ENCODE measurements at regions not wholly inside any gene's neighbourhood (a gene's known extent, or its start where the extent isn't known, plus 50 kb on each side); places are given as distances from the start of the nearest gene placed in this dataset.

GRCh38 chr1:199474738-199475137, 552.8 kb upstream of the NR5A2 start:
- no peak overlapping the region for H3K9ac ChIP-seq (ENCODE audit: low read length)
- H2BK120ac ChIP-seq (ENCODE audit: insufficient read depth, low read length, poor library complexity) = no peak overlapping the region
- no peak overlapping the region for H4K12ac ChIP-seq (ENCODE audit: low read depth, low read length)
- no peak for DNase-seq
- no peak overlapping the region for H3K23ac ChIP-seq (ENCODE audit: low read length)
- no peaks in the 10 kb centered on the region for H3K79me2 ChIP-seq (ENCODE audit: control insufficient read depth, insufficient read depth, low read length, poor library complexity)
- no peak overlapping the region for H4K91ac ChIP-seq (ENCODE audit: low read depth, low read length)
- no peak overlapping the region for H4K8ac ChIP-seq (ENCODE audit: low read depth, low read length)
- no peak overlapping the region for H2BK12ac ChIP-seq (ENCODE audit: low read length)
- no peaks in the 10 kb centered on the region for H3K9me3 ChIP-seq (ENCODE audit: insufficient read depth, low read depth, low read length)
- H3K36me3 ChIP-seq (ENCODE audit: control insufficient read depth in 1 of 2, insufficient read depth in 2 of 2, low read length in 2 of 2) = no peaks in the 10 kb centered on the region
- H2AFZ ChIP-seq (ENCODE audit: insufficient read depth, low read length, poor library complexity) = no peak overlapping the region
- H3K27me3 ChIP-seq (ENCODE audit: insufficient read depth, low read length) = no peaks in the 10 kb centered on the region
- H3K14ac ChIP-seq (ENCODE audit: low read length) = no peak overlapping the region
- H3K27ac ChIP-seq (ENCODE audit: low read depth, low read length) = no peak overlapping the region
- no peaks in the 10 kb centered on the region for H3K79me1 ChIP-seq (ENCODE audit: low read length)
- no peak overlapping the region for H3K4me2 ChIP-seq (ENCODE audit: low read length)
- no peak overlapping the region for H2AK5ac ChIP-seq (ENCODE audit: low read length)
- H3K4ac ChIP-seq (ENCODE audit: low read depth, low read length) = no peak overlapping the region
- no peak overlapping the region for H3K18ac ChIP-seq (ENCODE audit: low read length)
- no CpG with 5 or more reads among the region's 2 CpGs for WGBS (ENCODE audit: extremely low coverage, insufficient coverage, insufficient read length)
- H3K4me3 ChIP-seq (ENCODE audit: low read depth, low read length) = no peak overlapping the region
- H3K4me1 ChIP-seq (ENCODE audit: control insufficient read depth in 1 of 2, insufficient read depth in 2 of 2, low read length in 2 of 2) = no peaks in the 10 kb centered on the region
- no peak overlapping the region for H2BK5ac ChIP-seq (ENCODE audit: low read depth, low read length, poor library complexity)

- Histone ChIP-seq H4K12ac (ENCODE audit: low read depth, low read length) (no peak overlapping the region), H4K8ac (ENCODE audit: low read depth, low read length) (no peak overlapping the region), H2AFZ (ENCODE audit: insufficient read depth, low read length, poor library complexity) (no peak overlapping the region), H3K4me1 (ENCODE audit: control insufficient read depth in 1 of 2, insufficient read depth in 2 of 2, low read length in 2 of 2) (no peaks in the 10 kb centered on the region), H2BK120ac (ENCODE audit: insufficient read depth, low read length, poor library complexity) (no peak overlapping the region), H3K23ac (ENCODE audit: low read length) (no peak overlapping the region), H3K14ac (ENCODE audit: low read length) (no peak overlapping the region), H3K18ac (ENCODE audit: low read length) (no peak overlapping the region), H4K91ac (ENCODE audit: low read depth, low read length) (no peak overlapping the region), H3K4ac (ENCODE audit: low read depth, low read length) (no peak overlapping the region), H3K4me3 (ENCODE audit: low read depth, low read length) (no peak overlapping the region), H3K4me2 (ENCODE audit: low read length) (no peak overlapping the region), H3K27ac (ENCODE audit: low read depth, low read length) (no peak overlapping the region), H3K36me3 (ENCODE audit: control insufficient read depth in 1 of 2, insufficient read depth in 2 of 2, low read length in 2 of 2) (no peaks in the 10 kb centered on the region), H3K79me1 (ENCODE audit: low read length) (no peaks in the 10 kb centered on the region), H2AK5ac (ENCODE audit: low read length) (no peak overlapping the region), H3K27me3 (ENCODE audit: insufficient read depth, low read length) (no peaks in the 10 kb centered on the region), H3K9ac (ENCODE audit: low read length) (no peak overlapping the region), H3K9me3 (ENCODE audit: insufficient read depth, low read depth, low read length) (no peaks in the 10 kb centered on the region), H3K79me2 (ENCODE audit: control insufficient read depth, insufficient read depth, low read length, poor library complexity) (no peaks in the 10 kb centered on the region), H2BK5ac (ENCODE audit: low read depth, low read length, poor library complexity) (no peak overlapping the region), H2BK12ac (ENCODE audit: low read length) (no peak overlapping the region)
- no CpG with 5 or more reads among the region's 4 CpGs for WGBS (ENCODE audit: extremely low coverage, insufficient coverage, insufficient read length)
- no peak for DNase-seq
These were observed 545.1 kb upstream of the NR5A2 start for GRCh38 chr1:199482426-199482825.

GRCh38 chr1:199489594-199489993, 537.9 kb upstream of the NR5A2 start:
- no CpG with 5 or more reads among the region's 3 CpGs for WGBS (ENCODE audit: extremely low coverage, insufficient coverage, insufficient read length)
- DNase-seq = no peak
- no peak overlapping the region for H2BK12ac ChIP-seq (ENCODE audit: low read length)

GRCh38 chr1:199490769-199491527, 536.6 kb upstream of the NR5A2 start:
- H3K79me1 ChIP-seq (ENCODE audit: low read length) = no peaks in the 10 kb centered on the region
- no peak overlapping the region for H3K27ac ChIP-seq (ENCODE audit: low read depth, low read length)
- no peaks in the 10 kb centered on the region for H3K27me3 ChIP-seq (ENCODE audit: insufficient read depth, low read length)
- no peak overlapping the region for H4K91ac ChIP-seq (ENCODE audit: low read depth, low read length)
- no peaks in the 10 kb centered on the region for H3K36me3 ChIP-seq (ENCODE audit: control insufficient read depth in 1 of 2, insufficient read depth in 2 of 2, low read length in 2 of 2)
- H3K4me3 ChIP-seq (ENCODE audit: low read depth, low read length) = no peak overlapping the region
- H3K9me3 ChIP-seq (ENCODE audit: insufficient read depth, low read depth, low read length) = no peaks in the 10 kb centered on the region
- H3K4me2 ChIP-seq (ENCODE audit: low read length) = no peak overlapping the region
- H2BK12ac ChIP-seq (ENCODE audit: low read length) = no peak overlapping the region
- H2AFZ ChIP-seq (ENCODE audit: insufficient read depth, low read length, poor library complexity) = no peak overlapping the region
- no peak overlapping the region for H2BK120ac ChIP-seq (ENCODE audit: insufficient read depth, low read length, poor library complexity)
- H3K4me1 ChIP-seq (ENCODE audit: control insufficient read depth in 1 of 2, insufficient read depth in 2 of 2, low read length in 2 of 2) = no peaks in the 10 kb centered on the region
- no peak overlapping the region for H3K14ac ChIP-seq (ENCODE audit: low read length)
- H4K8ac ChIP-seq (ENCODE audit: low read depth, low read length) = no peak overlapping the region
- H4K12ac ChIP-seq (ENCODE audit: low read depth, low read length) = no peak overlapping the region
- no peak overlapping the region for H3K4ac ChIP-seq (ENCODE audit: low read depth, low read length)
- no peak for DNase-seq
- H2BK5ac ChIP-seq (ENCODE audit: low read depth, low read length, poor library complexity) = no peak overlapping the region
- no peaks in the 10 kb centered on the region for H3K79me2 ChIP-seq (ENCODE audit: control insufficient read depth, insufficient read depth, low read length, poor library complexity)
- no peak overlapping the region for H3K23ac ChIP-seq (ENCODE audit: low read length)
- no peak overlapping the region for H2AK5ac ChIP-seq (ENCODE audit: low read length)
- H3K18ac ChIP-seq (ENCODE audit: low read length) = no peak overlapping the region
- no CpG with 5 or more reads among the region's 2 CpGs for WGBS (ENCODE audit: extremely low coverage, insufficient coverage, insufficient read length)
- H3K9ac ChIP-seq (ENCODE audit: low read length) = no peak overlapping the region

More at GRCh38 chr1:199489594-199489993, 537.9 kb upstream of the NR5A2 start:
- Histone ChIP-seq H4K91ac (ENCODE audit: low read depth, low read length) (no peak overlapping the region), H2BK5ac (ENCODE audit: low read depth, low read length, poor library complexity) (no peak overlapping the region), H3K79me2 (ENCODE audit: control insufficient read depth, insufficient read depth, low read length, poor library complexity) (no peaks in the 10 kb centered on the region), H3K27me3 (ENCODE audit: insufficient read depth, low read length) (no peaks in the 10 kb centered on the region), H3K18ac (ENCODE audit: low read length) (no peak overlapping the region), H2AK5ac (ENCODE audit: low read length) (no peak overlapping the region), H3K4me3 (ENCODE audit: low read depth, low read length) (no peak overlapping the region), H3K79me1 (ENCODE audit: low read length) (no peaks in the 10 kb centered on the region), H3K4me1 (ENCODE audit: control insufficient read depth in 1 of 2, insufficient read depth in 2 of 2, low read length in 2 of 2) (no peaks in the 10 kb centered on the region), H3K4ac (ENCODE audit: low read depth, low read length) (no peak overlapping the region), H3K4me2 (ENCODE audit: low read length) (no peak overlapping the region), H3K23ac (ENCODE audit: low read length) (no peak overlapping the region), H3K36me3 (ENCODE audit: control insufficient read depth in 1 of 2, insufficient read depth in 2 of 2, low read length in 2 of 2) (no peaks in the 10 kb centered on the region), H2AFZ (ENCODE audit: insufficient read depth, low read length, poor library complexity) (no peak overlapping the region), H4K8ac (ENCODE audit: low read depth, low read length) (no peak overlapping the region), H3K9me3 (ENCODE audit: insufficient read depth, low read depth, low read length) (no peaks in the 10 kb centered on the region), H2BK120ac (ENCODE audit: insufficient read depth, low read length, poor library complexity) (no peak overlapping the region), H3K14ac (ENCODE audit: low read length) (no peak overlapping the region), H4K12ac (ENCODE audit: low read depth, low read length) (no peak overlapping the region), H3K27ac (ENCODE audit: low read depth, low read length) (no peak overlapping the region), H3K9ac (ENCODE audit: low read length) (no peak overlapping the region)

Measured in trophoblast cell (in vitro differentiated cells and primary cell).